MM.1S (cell line): ENCODE measurements at regions not wholly inside any gene's neighbourhood (a gene's known extent, or its start where the extent isn't known, plus 50 kb on each side); places are given as distances from the start of the nearest gene placed in this dataset.

Source experiments
- DNase-seq: peaks from one replicate; pipeline ENCODE4 v3.0.0-alpha.2; 2015
- H2AFZ ChIP-seq: fragments of 300-600 bp; sonication (generic); 2 replicates; pipeline ENCODE4 v1.6.0; 2016; ENCODE audit warnings: antibody characterized with exemption, low read length
- H3F3A ChIP-seq: fragments of 300-600 bp; sonication (generic); 2 replicates; pipeline ENCODE4 v1.6.1; 2016; ENCODE audit warnings: mild to moderate bottlenecking, antibody characterized with exemption, low read length, moderate library complexity, mixed read lengths; ENCODE audit not compliant: insufficient read depth
- H3K27ac ChIP-seq: fragments of 300-600 bp; sonication (generic); 2 replicates; pipeline ENCODE4 v1.5.1; 2016; ENCODE audit warnings: mild to moderate bottlenecking, low read length
- H3K27me3 ChIP-seq: fragments of 300-600 bp; sonication (generic); replicated peaks from 2 replicates; pipeline ENCODE4 v1.6.0; 2016; ENCODE audit warnings: low read length; ENCODE audit not compliant: insufficient read depth
- H3K36me3 ChIP-seq: fragments of 300-600 bp; sonication (generic); replicated peaks from 2 replicates; pipeline ENCODE4 v1.6.1; 2016; ENCODE audit warnings: mild to moderate bottlenecking, low read length, mixed read lengths; ENCODE audit not compliant: insufficient read depth
- H3K4me1 ChIP-seq: fragments of 300-600 bp; sonication (generic); 2 replicates; pipeline ENCODE4 v1.6.1; 2016; ENCODE audit warnings: low read length, mixed read lengths
- H3K4me2 ChIP-seq: fragments of 300-600 bp; sonication (generic); 2 replicates; pipeline ENCODE4 v1.6.0; 2016; ENCODE audit warnings: low read depth, low read length
- H3K4me3 ChIP-seq: fragments of 300-600 bp; sonication (generic); 2 replicates; pipeline ENCODE4 v1.5.1; 2016; ENCODE audit warnings: low read length, mixed read lengths
- H3K79me2 ChIP-seq: fragments of 300-600 bp; sonication (generic); 2 replicates; pipeline ENCODE4 v1.6.1; 2016; ENCODE audit warnings: mixed run types, low read length, mixed read lengths
- H3K9ac ChIP-seq: fragments of 300-600 bp; sonication (generic); 2 replicates; pipeline ENCODE4 v1.6.1; 2016; ENCODE audit warnings: low read length, mixed read lengths
- H3K9me2 ChIP-seq: fragments of 300-600 bp; sonication (generic); replicated peaks from 2 replicates; pipeline ENCODE4 v1.6.1; 2016; ENCODE audit warnings: mild to moderate bottlenecking, low read length, mixed read lengths; ENCODE audit not compliant: insufficient read depth
- H3K9me3 ChIP-seq: fragments of 300-600 bp; sonication (generic); replicated peaks from 2 replicates; pipeline ENCODE4 v1.6.1; 2016; ENCODE audit warnings: mild to moderate bottlenecking, low read length, mixed read lengths; ENCODE audit not compliant: insufficient read depth
- H4K20me1 ChIP-seq: fragments of 300-600 bp; sonication (generic); 2 replicates; pipeline ENCODE4 v1.6.1; 2016; ENCODE audit warnings: mild to moderate bottlenecking, low read length, moderate library complexity, mixed read lengths; ENCODE audit not compliant: insufficient read depth
- CTCF ChIP-seq: fragments of 300-600 bp; sonication (generic); IDR thresholded peaks from 2 replicates; pipeline ENCODE4 v1.5.1; 2016; ENCODE audit warnings: antibody characterized with exemption, low read length, mixed read lengths
- EZH2 ChIP-seq: fragments of 300-600 bp; sonication (generic); optimal IDR thresholded peaks from 2 replicates; pipeline ENCODE3; 2017; ENCODE audit warnings: low read depth, mild to moderate bottlenecking, antibody characterized with exemption, low read length, mixed read lengths
- EZH2phosphoT487 ChIP-seq: fragments of 300-600 bp; sonication (generic); IDR thresholded peaks from 2 replicates; pipeline ENCODE4 v1.6.1; 2018; ENCODE audit warnings: antibody characterized with exemption, low read length

- H3K36me3 ChIP-seq, result no peaks in the 10 kb centered on the region
- no peaks in the 10 kb centered on the region for H3K9me2 ChIP-seq
- H3K27me3 ChIP-seq, result no peaks in the 10 kb centered on the region
- DNase-seq, result no peak
- H2AFZ ChIP-seq, result no peak overlapping the region
- TF ChIP-seq EZH2phosphoT487 (no peak), CTCF (no peak), EZH2 (no peak)
- H3K27ac ChIP-seq, result no peak overlapping the region
- H3K4me1 ChIP-seq, result no peaks in the 10 kb centered on the region
- H3K4me3 ChIP-seq, result no peak overlapping the region
- H3K4me2 ChIP-seq, result no peak overlapping the region
- no peaks in the 10 kb centered on the region for H3F3A ChIP-seq
- H3K9me3 ChIP-seq, result no peaks in the 10 kb centered on the region; the same call in 1 of the 2 replicates
- H4K20me1 ChIP-seq, result no peaks in the 10 kb centered on the region
- H3K9ac ChIP-seq, result no peak overlapping the region
- H3K79me2 ChIP-seq, result no peaks in the 10 kb centered on the region
Observed at GRCh38 chr9:73753171-73753570, 601.5 kb downstream of the ANXA1 start.

GRCh38 chr9:73761905-73762304, 610.2 kb downstream of the ANXA1 start:
- Histone ChIP-seq H3K27ac (no peak overlapping the region), H3K27me3 (no peaks in the 10 kb centered on the region), H3K9me3 (no peaks in the 10 kb centered on the region), H4K20me1 (no peaks in the 10 kb centered on the region), H3K9ac (no peak overlapping the region), H3K9me2 (no peaks in the 10 kb centered on the region), H3K4me3 (no peak overlapping the region), H3K36me3 (no peaks in the 10 kb centered on the region), H3F3A (no peaks in the 10 kb centered on the region), H3K4me2 (no peak overlapping the region), H3K4me1 (no peaks in the 10 kb centered on the region), H3K79me2 (no peaks in the 10 kb centered on the region), H2AFZ (no peak overlapping the region)
- no peak for DNase-seq
- TF ChIP-seq EZH2 (no peak), EZH2phosphoT487 (no peak), CTCF (no peak)

- no peak overlapping the region for H3K27ac ChIP-seq
- no peaks in the 10 kb centered on the region for H3F3A ChIP-seq
- H4K20me1 ChIP-seq, result no peaks in the 10 kb centered on the region; the same call in 1 of the 2 replicates
- H3K27me3 ChIP-seq, result no peaks in the 10 kb centered on the region
- no peak for DNase-seq
- H3K4me2 ChIP-seq, result no peak overlapping the region
- TF ChIP-seq EZH2phosphoT487, result no peak
- TF ChIP-seq EZH2, result no peak
- no peak for TF ChIP-seq CTCF
- no peaks in the 10 kb centered on the region for H3K9me3 ChIP-seq
- H3K36me3 ChIP-seq, result no peaks in the 10 kb centered on the region
- no peak overlapping the region for H3K4me3 ChIP-seq
- H3K79me2 ChIP-seq, result no peaks in the 10 kb centered on the region
- no peak overlapping the region for H2AFZ ChIP-seq
- H3K4me1 ChIP-seq, result no peaks in the 10 kb centered on the region
- no peak overlapping the region for H3K9ac ChIP-seq
- no peaks in the 10 kb centered on the region for H3K9me2 ChIP-seq
Observed at GRCh38 chr9:73773896-73774295, 622.2 kb downstream of the ANXA1 start.
